ENCODE measurements at regions not wholly inside any gene's neighbourhood (a gene's known extent, or its start where the extent isn't known, plus 50 kb on each side); places are given as distances from the start of the nearest gene placed in this dataset.

- ATAC-seq (ENCODE audit: poor library complexity) (no peak), DNase-seq (no peak)
- Mint-ChIP-seq H3K27ac (no peak overlapping the region), H3K4me1 (ENCODE audit: low read depth) (no peaks in the 10 kb centered on the region), H3K36me3 (ENCODE audit: low read depth) (no peaks in the 10 kb centered on the region), H3K4me3 (no peak overlapping the region), H3K27me3 (peaks cover 5% of the 10 kb centered on the region), H3K9me3 (peaks cover 2% of the 10 kb centered on the region)
- no peaks in the 10 kb centered on the region for H3K27me3 ChIP-seq (ENCODE audit: control insufficient read depth in 1 of 2, insufficient read depth in 2 of 2, low read length in 2 of 2)
- no peaks in the 10 kb centered on the region for H3K4me1 ChIP-seq (ENCODE audit: insufficient read depth, low read length)
- ChIA-PET POLR2A (no interaction called here), CTCF (no interaction called here)
- no peaks in the 10 kb centered on the region for H3K9me3 ChIP-seq (ENCODE audit: control insufficient read depth in 1 of 2, insufficient read depth in 1 of 2, low read length in 2 of 2)
- intact Hi-C loops (cut with DNase I, micrococcal nuclease) = no loop called here
- no peak overlapping the region for H3K27ac ChIP-seq (ENCODE audit: low read depth in 1 of 2, low read length in 2 of 2)
- no peaks in the 10 kb centered on the region for H3K36me3 ChIP-seq (ENCODE audit: insufficient read depth, low read length)
- no peak for TF ChIP-seq CTCF (IDR thresholded peaks at IDR 0.05)
- no peak overlapping the region for H3K4me3 ChIP-seq (ENCODE audit: low read length)
Observed at GRCh38 chr9:104374711-104375110, 129.4 kb upstream of the OR13F1 start.

- intact Hi-C loops (cut with DNase I, micrococcal nuclease) = no loop called here
- H3K27ac ChIP-seq (ENCODE audit: low read depth in 1 of 2, low read length in 2 of 2) = no peak overlapping the region
- no peaks in the 10 kb centered on the region for H3K27me3 ChIP-seq (ENCODE audit: control insufficient read depth in 1 of 2, insufficient read depth in 2 of 2, low read length in 2 of 2)
- no peak overlapping the region for H3K4me3 ChIP-seq (ENCODE audit: low read length)
- ATAC-seq (ENCODE audit: poor library complexity) (no peak), DNase-seq (no peak)
- Mint-ChIP-seq H3K27ac (no peak overlapping the region), H3K4me1 (ENCODE audit: low read depth) (no peaks in the 10 kb centered on the region), H3K27me3 (no peaks in the 10 kb centered on the region), H3K36me3 (ENCODE audit: low read depth) (no peaks in the 10 kb centered on the region), H3K9me3 (no peaks in the 10 kb centered on the region), H3K4me3 (no peak overlapping the region)
- CTCF ChIA-PET = no interaction called here
- TF ChIP-seq CTCF (IDR thresholded peaks at IDR 0.05) = no peak
- H3K9me3 ChIP-seq (ENCODE audit: control insufficient read depth in 1 of 2, insufficient read depth in 1 of 2, low read length in 2 of 2) = no peaks in the 10 kb centered on the region
- no peaks in the 10 kb centered on the region for H3K4me1 ChIP-seq (ENCODE audit: insufficient read depth, low read length)
- no peaks in the 10 kb centered on the region for H3K36me3 ChIP-seq (ENCODE audit: insufficient read depth, low read length)
- POLR2A ChIA-PET = no interaction called here
Observed at GRCh38 chr9:104386013-104386412, 118.0 kb upstream of the OR13F1 start.

- Mint-ChIP-seq H3K27me3 (no peaks in the 10 kb centered on the region), H3K4me1 (ENCODE audit: low read depth) (no peaks in the 10 kb centered on the region), H3K36me3 (ENCODE audit: low read depth) (no peaks in the 10 kb centered on the region), H3K9me3 (no peaks in the 10 kb centered on the region), H3K27ac (no peak overlapping the region), H3K4me3 (no peak overlapping the region)
- Histone ChIP-seq H3K4me1 (ENCODE audit: insufficient read depth, low read length) (no peaks in the 10 kb centered on the region), H3K36me3 (ENCODE audit: insufficient read depth, low read length) (no peaks in the 10 kb centered on the region), H3K9me3 (ENCODE audit: control insufficient read depth in 1 of 2, insufficient read depth in 1 of 2, low read length in 2 of 2) (no peaks in the 10 kb centered on the region), H3K27me3 (ENCODE audit: control insufficient read depth in 1 of 2, insufficient read depth in 2 of 2, low read length in 2 of 2) (no peaks in the 10 kb centered on the region), H3K27ac (ENCODE audit: low read depth in 1 of 2, low read length in 2 of 2) (no peak overlapping the region), H3K4me3 (ENCODE audit: low read length) (no peak overlapping the region)
- no peak for ATAC-seq (ENCODE audit: poor library complexity)
- intact Hi-C loops (cut with DNase I, micrococcal nuclease) = no loop called here
- TF ChIP-seq CTCF (IDR thresholded peaks at IDR 0.05) = peak; percentile 42
- no peak for DNase-seq
- ChIA-PET CTCF (no interaction called here), POLR2A (no interaction called here)
Observed at GRCh38 chr9:104386425-104387069, 117.5 kb upstream of the OR13F1 start.
